OCI-LY7 (cell line): ENCODE measurements at regions not wholly inside any gene's neighbourhood (a gene's known extent, or its start where the extent isn't known, plus 50 kb on each side); places are given as distances from the start of the nearest gene placed in this dataset.

Source experiments
- BruUV-seq: library from RNA; stranded (reverse); fragments of 400-500 nt; replicated peaks from 2 replicates; lab custom pipeline; 2021; lab: Mats Ljungman, UMichigan
- CTCF ChIA-PET: fragments of 300-600 bp; sonication (Branson Sonifier 250); formaldehyde crosslinking; loops from one replicate; lab custom pipeline; 2022; ENCODE audit warnings: antibody characterized with exemption; ENCODE audit not compliant: unreplicated experiment; lab: Charles Lee
- POLR2A ChIA-PET: fragments of 300-600 bp; sonication (Branson Sonifier 250); formaldehyde crosslinking; loops from one replicate; lab custom pipeline; 2022; ENCODE audit warnings: antibody characterized with exemption; lab: Charles Lee
- DNase-seq: peaks from one replicate; pipeline ENCODE4 v3.0.0-alpha.2; 2015; ENCODE audit warnings: low spot score
- H2AFZ ChIP-seq: fragments of 200-600 bp; sonication (generic), shearing (Covaris generic); 2 replicates; pipeline ENCODE4 v1.6.1; 2014; ENCODE audit warnings: mild to moderate bottlenecking, antibody characterized with exemption, low read length, moderate library complexity
- H3K27ac ChIP-seq: fragments of 200-600 bp; sonication (generic); 2 replicates; pipeline ENCODE4 v1.5.1; 2014; ENCODE audit warnings: mixed run types, low read depth, mild to moderate bottlenecking, moderate library complexity, low read length, inconsistent platforms; ENCODE audit not compliant: poor library complexity, severe bottlenecking
- H3K36me3 ChIP-seq: fragments of 200-600 bp; sonication (generic); 2 replicates; pipeline ENCODE4 v1.6.1; 2014; ENCODE audit warnings: mild to moderate bottlenecking, antibody characterized with exemption, low read length, moderate library complexity, mixed read lengths; ENCODE audit not compliant: insufficient read depth
- H3K4me1 ChIP-seq: fragments of 200-600 bp; sonication (generic); 2 replicates; pipeline ENCODE4 v1.5.1; 2014; ENCODE audit warnings: mild to moderate bottlenecking, low read length; ENCODE audit not compliant: insufficient read depth, poor library complexity, severe bottlenecking
- H3K4me2 ChIP-seq: fragments of 200-600 bp; sonication (generic); 2 replicates; pipeline ENCODE4 v1.6.1; 2014; ENCODE audit warnings: mild to moderate bottlenecking, low read length
- H3K4me3 ChIP-seq: fragments of 200-600 bp; sonication (generic); 2 replicates; pipeline ENCODE4 v1.5.1; 2014; ENCODE audit warnings: mild to moderate bottlenecking, low read depth, low read length; ENCODE audit not compliant: poor library complexity, severe bottlenecking
- H3K79me2 ChIP-seq: fragments of 200-600 bp; sonication (generic); 2 replicates; pipeline ENCODE4 v1.6.1; 2016; ENCODE audit warnings: low read depth, mild to moderate bottlenecking, low read length, moderate library complexity, mixed read lengths; ENCODE audit not compliant: insufficient read depth
- H3K9me2 ChIP-seq: fragments of 200-600 bp; sonication (generic); 2 replicates; pipeline ENCODE4 v1.6.1; 2016; ENCODE audit warnings: mild to moderate bottlenecking, low read length, mixed read lengths; ENCODE audit not compliant: insufficient read depth
- H3K9me3 ChIP-seq: fragments of 200-600 bp; sonication (generic); 2 replicates; pipeline ENCODE4 v1.6.1; 2014; ENCODE audit warnings: mild to moderate bottlenecking, mixed run types, low read length, mixed read lengths
- H4K20me1 ChIP-seq: fragments of 200-600 bp; sonication (generic); 2 replicates; pipeline ENCODE4 v1.6.1; 2014; ENCODE audit warnings: mild to moderate bottlenecking, antibody characterized with exemption, low read length, moderate library complexity, mixed read lengths; ENCODE audit not compliant: insufficient read depth
- CTCF ChIP-seq: fragments of 200-600 bp; sonication (generic); conservative IDR thresholded peaks from 2 replicates; pipeline ENCODE4 v1.5.1; 2014; ENCODE audit warnings: mild to moderate bottlenecking, antibody characterized with exemption, low read length, moderate library complexity, mixed read lengths
- EZH2phosphoT487 ChIP-seq: fragments of 200-600 bp; sonication (generic); IDR thresholded peaks from 2 replicates; pipeline ENCODE4 v1.6.1; 2018; ENCODE audit warnings: low read depth, borderline replicate concordance, mild to moderate bottlenecking, mixed run types, antibody characterized with exemption, low read length, moderate library complexity, mixed read lengths
- intact Hi-C: fragments of 100-400 bp; cut with micrococcal nuclease; formaldehyde crosslinking; loops from one replicate; pipeline ENCODE4 v1.10.0; 2022; ENCODE audit not compliant: unreplicated experiment

- TF ChIP-seq CTCF (no peak), EZH2phosphoT487 (no peak)
- BruUV-seq = no TSS peak
- H4K20me1 ChIP-seq = no peaks in the 10 kb centered on the region
Measured at GRCh38 chr1:222202831-222203230, 345.1 kb downstream of the HHIPL2 start.

GRCh38 chr1:222196736-222197135 lies 351.2 kb downstream of the HHIPL2 start:
- TF ChIP-seq EZH2phosphoT487 (no peak), CTCF (no peak)

More at GRCh38 chr1:222202831-222203230, 345.1 kb downstream of the HHIPL2 start:
- Histone ChIP-seq H3K4me2 (no peak overlapping the region), H3K79me2 (no peaks in the 10 kb centered on the region), H2AFZ (no peak overlapping the region), H3K4me3 (no peak overlapping the region), H3K36me3 (no peaks in the 10 kb centered on the region), H3K27ac (no peak overlapping the region), H3K9me3 (no peaks in the 10 kb centered on the region), H3K4me1 (no peaks in the 10 kb centered on the region), H3K9me2 (no peaks in the 10 kb centered on the region)
- POLR2A ChIA-PET = no interaction called here
- intact Hi-C loops = no loop called here
- CTCF ChIA-PET = no interaction called here
- no peak for DNase-seq

GRCh38 chr1:222196288-222196687 lies 351.6 kb downstream of the HHIPL2 start:
- BruUV-seq = no TSS peak
- POLR2A ChIA-PET = interaction anchor here (0.6 kb wide), 1 partner anchor 801 kb away, joined by 4 read pairs; no protein-coding TSS in a partner anchor
- Histone ChIP-seq H3K4me1 (no peaks in the 10 kb centered on the region), H3K4me2 (no peak overlapping the region), H3K9me2 (no peaks in the 10 kb centered on the region), H4K20me1 (no peaks in the 10 kb centered on the region), H2AFZ (no peak overlapping the region), H3K79me2 (no peaks in the 10 kb centered on the region), H3K9me3 (no peaks in the 10 kb centered on the region), H3K4me3 (no peak overlapping the region), H3K27ac (no peak overlapping the region), H3K36me3 (no peaks in the 10 kb centered on the region)
- no peak for TF ChIP-seq EZH2phosphoT487
- CTCF ChIA-PET = no interaction called here
- no peak for DNase-seq
- intact Hi-C loops = no loop called here

More at GRCh38 chr1:222196736-222197135, 351.2 kb downstream of the HHIPL2 start:
- intact Hi-C loops = no loop called here
- H3K4me1 ChIP-seq = no peaks in the 10 kb centered on the region
- H3K36me3 ChIP-seq = no peaks in the 10 kb centered on the region
- DNase-seq = no peak
- no TSS peak for BruUV-seq
- H3K9me2 ChIP-seq = no peaks in the 10 kb centered on the region
- H3K27ac ChIP-seq = no peak overlapping the region
- no peaks in the 10 kb centered on the region for H3K9me3 ChIP-seq
- no peaks in the 10 kb centered on the region for H4K20me1 ChIP-seq
- H3K79me2 ChIP-seq = no peaks in the 10 kb centered on the region
- ChIA-PET POLR2A (interaction anchor here (0.6 kb wide), 1 partner anchor 800 kb away, joined by 4 read pairs; no protein-coding TSS in a partner anchor), CTCF (no interaction called here)
- H3K4me3 ChIP-seq = no peak overlapping the region
- H2AFZ ChIP-seq = no peak overlapping the region
- H3K4me2 ChIP-seq = no peak overlapping the region
